GM19023 (cell line): ENCODE measurements at regions not wholly inside any gene's neighbourhood (a gene's known extent, or its start where the extent isn't known, plus 50 kb on each side); places are given as distances from the start of the nearest gene placed in this dataset.
"Not testable (repeated sequence)": the region's sequence is repeated elsewhere in the genome, so short reads cannot be mapped to it uniquely, and the experiment has no call there.

Source experiments
- ATAC-seq: cut with Tn5 transposase; IDR thresholded peaks from one replicate; pipeline ENCODE4 v1.9.1; 2021; ENCODE audit warnings: mild to moderate bottlenecking, moderate library complexity; ENCODE audit not compliant: unreplicated experiment

- ATAC-seq = no peak
Measured at GRCh38 chr10:107542607-107543006, 378.1 kb upstream of the SORCS1 start.

- ATAC-seq = no peak
Measured at GRCh38 chr10:107542016-107542415, 377.5 kb upstream of the SORCS1 start.

- no peak for ATAC-seq
Measured at GRCh38 chr10:107540981-107541380, 376.5 kb upstream of the SORCS1 start.

- ATAC-seq = no peak
Measured at GRCh38 chr10:107529350-107529749, 364.8 kb upstream of the SORCS1 start.

DNA sequence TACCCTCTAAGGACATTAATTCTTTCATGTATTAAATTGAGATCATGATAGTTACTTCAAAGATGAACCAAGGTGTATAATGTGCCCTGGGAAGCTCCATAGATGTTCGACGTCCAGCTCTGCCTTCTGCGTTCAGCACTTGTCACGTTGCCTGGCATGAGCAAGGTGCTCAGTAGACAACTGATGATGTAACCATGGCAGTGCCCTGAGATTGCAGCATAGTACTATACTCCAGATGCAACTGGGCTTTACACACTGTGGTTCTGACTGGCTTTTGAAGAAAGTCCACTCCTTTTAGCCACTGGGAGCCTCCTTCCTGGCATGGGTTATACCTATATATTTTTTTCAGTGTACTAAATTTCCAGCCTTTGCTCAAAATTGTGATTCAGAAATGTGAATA, 355.8 kb upstream of the SORCS1 start:
- ATAC-seq = no peak

GRCh38 chr10:107517811-107518210, 353.3 kb upstream of the SORCS1 start:
- ATAC-seq = no peak

- ATAC-seq = no peak
Measured at GRCh38 chr10:107516349-107516748, 351.8 kb upstream of the SORCS1 start.

DNA sequence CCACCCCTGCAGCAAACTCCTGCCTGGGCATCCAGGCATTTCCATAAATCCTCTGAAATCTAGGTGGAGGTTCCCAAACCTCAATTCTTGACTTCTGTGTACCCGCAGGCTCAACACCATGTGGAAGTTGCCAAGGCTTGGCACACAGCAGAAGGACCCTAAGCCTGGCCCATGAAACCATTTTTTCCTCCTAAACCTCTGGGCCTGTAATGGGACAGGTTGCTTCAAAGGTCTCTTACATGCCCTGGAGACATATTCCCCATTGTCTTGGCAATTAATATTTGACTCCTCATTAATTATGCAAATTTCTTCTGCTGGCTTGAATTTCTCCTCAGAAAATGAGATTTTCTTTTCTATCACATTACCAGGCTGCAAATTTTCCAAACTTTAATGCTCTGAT, 339.5 kb upstream of the SORCS1 start:
- ATAC-seq = not testable (repeated sequence)

DNA sequence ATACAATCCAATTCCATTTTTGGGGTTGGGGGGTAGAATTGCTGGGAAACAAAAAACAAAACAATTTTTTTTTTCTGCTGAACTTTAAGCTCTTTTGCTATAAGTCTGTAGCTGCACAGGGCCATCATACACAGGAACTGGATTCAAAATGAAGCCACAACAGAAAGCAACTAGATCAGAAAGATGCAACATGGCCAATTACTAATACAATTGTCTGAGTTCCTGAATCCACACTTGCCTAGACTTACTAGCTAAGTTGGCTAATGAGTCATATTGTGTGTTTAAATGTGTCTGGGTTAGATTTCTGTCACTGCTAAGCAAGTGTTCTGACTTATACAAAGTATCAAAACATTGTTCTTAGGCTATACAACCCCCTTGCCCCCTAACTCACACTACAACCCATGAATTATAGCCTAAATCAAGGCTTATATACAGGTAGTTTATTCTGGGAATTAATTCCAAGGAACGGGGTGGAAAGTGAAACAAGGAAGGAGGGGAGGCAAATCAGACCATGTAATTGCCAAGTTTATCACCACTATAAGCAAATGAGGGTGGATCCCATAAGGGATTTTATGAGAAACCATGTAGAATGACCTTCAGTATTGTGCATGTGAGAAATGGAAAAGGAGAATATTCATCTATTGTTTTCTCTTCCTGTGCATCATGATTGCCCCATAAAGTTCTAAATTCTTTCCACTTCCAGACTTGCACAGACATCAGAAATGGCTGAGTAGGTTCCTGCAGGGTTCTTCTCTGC, 337.9 kb upstream of the SORCS1 start:
- no peak for ATAC-seq

- no peak for ATAC-seq
Measured at GRCh38 chr10:107498983-107499382, 334.5 kb upstream of the SORCS1 start.

DNA sequence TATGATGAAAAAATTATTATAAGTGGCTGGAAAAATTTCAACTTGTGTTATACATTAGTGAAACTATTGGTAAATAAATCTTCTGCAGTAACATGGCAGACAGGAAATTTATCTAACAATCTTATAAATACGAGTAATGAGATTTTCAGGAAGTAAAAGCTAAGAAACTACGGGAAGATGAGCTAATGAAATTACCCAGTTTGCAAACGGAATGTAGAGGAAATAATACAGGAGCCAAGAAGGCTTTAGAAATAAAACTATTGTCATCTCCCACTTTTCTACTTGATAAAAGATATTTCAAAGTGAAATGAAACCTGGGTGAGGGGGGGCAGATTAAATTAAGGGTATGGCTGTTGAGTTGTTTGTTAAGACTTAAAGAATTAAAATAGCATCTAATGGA, 332.5 kb upstream of the SORCS1 start:
- no peak for ATAC-seq

DNA sequence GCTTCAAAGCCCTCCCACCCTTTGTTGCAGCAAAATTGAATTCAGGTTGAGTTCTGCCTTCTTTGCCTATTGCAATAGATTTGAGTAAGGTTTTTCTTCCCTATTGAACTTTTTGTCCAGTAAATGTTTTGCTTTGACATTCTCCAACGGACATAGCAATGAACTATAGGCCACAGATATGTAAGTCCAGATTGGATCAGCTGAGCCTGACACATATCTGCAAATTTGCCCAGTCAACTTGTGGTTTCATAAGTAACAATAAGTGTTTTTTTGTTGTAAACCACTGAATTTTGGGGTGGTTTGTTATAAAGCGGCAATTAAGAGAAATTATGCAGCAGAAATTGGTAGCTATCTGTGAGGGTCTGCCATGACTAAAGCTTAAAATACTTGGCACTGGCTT, 332.1 kb upstream of the SORCS1 start:
- ATAC-seq = no peak

DNA sequence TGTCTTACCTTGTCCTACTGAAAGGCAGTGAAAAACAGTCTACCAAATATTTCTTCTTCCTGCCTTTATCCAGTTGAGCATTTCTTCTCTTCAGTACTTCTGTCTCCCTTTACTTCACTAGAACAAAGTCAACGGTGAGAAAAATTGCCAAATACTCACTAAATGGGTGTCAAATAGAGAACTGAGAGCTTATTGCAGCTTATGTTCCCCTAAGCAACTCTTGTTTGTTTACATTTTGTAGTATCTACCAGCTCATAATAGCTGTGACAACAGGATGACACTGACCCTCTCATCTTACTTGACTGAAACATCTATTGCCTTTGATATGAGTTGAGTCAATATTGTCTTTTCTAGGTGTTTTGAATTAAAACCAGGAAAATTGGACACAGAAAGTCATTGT, 327.9 kb upstream of the SORCS1 start:
- ATAC-seq = no peak

GRCh38 chr10:107490389-107490788, 325.9 kb upstream of the SORCS1 start:
- no peak for ATAC-seq

- ATAC-seq = no peak
Measured at GRCh38 chr10:107487284-107487683, 322.8 kb upstream of the SORCS1 start.

DNA sequence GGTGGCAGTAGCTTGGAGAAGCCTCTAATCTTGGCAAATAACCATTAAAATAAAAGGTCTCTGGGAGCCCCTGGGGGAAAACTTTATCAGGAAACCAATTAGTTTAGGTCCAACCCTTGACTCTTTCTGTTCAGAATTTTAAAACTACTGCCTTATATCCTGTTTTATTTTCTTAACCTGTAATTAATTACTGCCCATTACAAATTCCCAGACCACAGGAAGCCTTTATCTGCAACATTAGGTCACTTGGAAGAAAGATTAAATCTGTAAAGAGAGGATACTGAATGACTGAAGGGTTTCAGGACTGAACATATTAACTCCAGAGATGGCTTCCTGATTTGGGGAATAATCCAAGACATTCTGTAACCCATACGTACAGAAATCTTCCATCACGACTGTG, 320.5 kb upstream of the SORCS1 start:
- ATAC-seq = no peak

- no peak for ATAC-seq
Measured at GRCh38 chr10:107481881-107482280, 317.4 kb upstream of the SORCS1 start.

DNA sequence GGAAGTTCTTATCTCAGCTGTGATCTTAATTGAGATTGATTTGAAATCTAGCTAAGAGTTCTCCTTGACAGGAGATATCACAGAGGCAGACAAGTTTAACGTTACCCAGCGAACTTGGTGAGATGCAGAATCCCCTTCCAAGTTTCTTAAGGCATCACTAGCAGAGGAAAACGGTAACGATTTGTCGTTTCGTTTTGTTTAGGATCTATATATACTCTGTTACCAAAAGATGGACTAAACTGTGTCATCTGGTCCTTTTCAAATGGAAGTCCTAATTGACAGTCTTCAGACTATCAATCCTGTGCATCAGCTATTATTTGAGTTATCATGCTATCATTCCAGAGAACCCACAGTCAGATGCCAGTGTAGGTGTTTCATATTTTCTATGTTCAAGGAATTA, 316.7 kb upstream of the SORCS1 start:
- no peak for ATAC-seq

DNA sequence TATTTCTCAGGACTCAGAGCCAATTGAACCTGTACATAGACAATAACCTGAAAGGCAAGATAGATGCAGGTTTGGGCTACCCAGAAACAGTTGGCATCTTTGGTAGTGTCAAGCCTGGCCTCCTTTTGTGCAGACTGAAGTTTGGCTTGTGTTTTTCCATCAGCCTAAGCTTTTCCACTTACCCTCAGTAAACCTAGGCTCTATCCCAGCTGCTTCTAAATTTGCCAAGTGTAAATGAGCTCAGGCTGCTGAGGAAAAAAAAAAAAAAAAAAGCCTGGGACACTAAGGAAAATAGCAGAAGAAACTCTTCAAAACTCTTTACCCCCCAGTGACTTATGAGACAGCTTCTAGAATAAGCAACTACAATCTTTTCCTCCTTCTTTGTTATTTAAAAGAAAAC, 316.3 kb upstream of the SORCS1 start:
- no peak for ATAC-seq

DNA sequence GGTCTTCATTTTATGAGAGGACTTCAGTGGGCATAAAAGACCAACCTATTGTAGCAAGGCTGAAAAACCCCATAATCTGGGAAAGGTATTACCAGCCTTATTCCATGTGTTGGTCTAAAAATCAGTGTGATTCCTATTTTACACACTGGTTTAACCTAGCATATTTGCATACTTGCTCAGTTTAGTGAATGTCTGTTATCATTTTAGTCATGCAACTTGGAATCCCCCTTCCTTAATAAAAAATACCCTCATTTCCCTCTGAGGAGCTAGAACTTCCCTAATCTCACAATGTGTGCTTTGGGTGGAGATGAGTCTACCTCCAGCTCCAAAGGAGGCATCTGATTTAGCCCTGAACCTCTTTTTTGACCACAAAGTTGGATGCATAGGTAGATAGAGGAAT, 312.8 kb upstream of the SORCS1 start:
- ATAC-seq = peak; percentile 74

DNA sequence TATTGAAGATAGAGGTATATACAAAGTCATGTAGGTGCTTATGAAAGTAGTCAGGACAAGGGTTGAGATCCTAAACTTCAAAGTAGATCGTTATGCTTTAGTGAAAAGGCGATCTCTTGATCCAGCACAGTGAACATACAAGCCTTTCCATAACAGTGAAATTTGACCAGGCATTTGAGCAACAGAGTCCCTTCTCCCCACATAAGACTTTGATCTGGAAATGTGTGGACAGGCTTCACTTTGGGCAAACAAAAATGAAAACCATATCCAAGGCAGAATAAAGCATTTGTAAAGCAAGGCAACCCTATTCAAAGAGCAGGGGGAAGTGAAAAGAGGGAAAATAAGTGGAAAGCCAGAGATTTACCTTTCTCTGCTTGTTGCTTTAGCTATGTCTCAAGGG, 311.9 kb upstream of the SORCS1 start:
- ATAC-seq = no peak

- no peak for ATAC-seq
Measured at GRCh38 chr10:107474650-107475049, 310.1 kb upstream of the SORCS1 start.

- ATAC-seq = no peak
Measured at GRCh38 chr10:107473225-107473624, 308.7 kb upstream of the SORCS1 start.
